ENCODE measurements at regions not wholly inside any gene's neighbourhood (a gene's known extent, or its start where the extent isn't known, plus 50 kb on each side); places are given as distances from the start of the nearest gene placed in this dataset.

DNA sequence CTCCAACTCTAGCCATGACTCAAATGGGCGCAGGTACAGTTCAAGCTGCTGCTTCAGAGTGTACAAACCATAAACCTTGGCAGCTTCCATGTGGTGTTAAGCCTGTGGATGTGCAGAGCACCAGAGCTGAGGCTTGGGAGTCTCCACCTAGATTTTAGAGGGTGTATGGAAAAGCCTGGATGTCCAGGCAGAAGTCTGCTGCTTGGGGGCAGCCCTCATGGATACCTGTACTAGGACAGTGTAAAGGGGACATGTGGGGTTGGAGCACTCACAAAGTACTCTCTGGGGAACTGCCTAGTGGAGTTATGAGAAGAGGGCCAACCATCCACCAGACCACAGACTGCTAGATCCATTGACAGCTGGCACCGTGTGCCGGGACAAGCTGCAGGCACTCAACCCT is 273.5 kb upstream of the ST8SIA4 start:
- Histone ChIP-seq H3K27ac (no peak overlapping the region), H2AFZ (no peak overlapping the region), H3K9me3 (ENCODE audit: control insufficient read depth, low read length) (no peaks in the 10 kb centered on the region), H3K27me3 (ENCODE audit: control insufficient read depth, insufficient read depth, low read length) (no peaks in the 10 kb centered on the region), H3K4me3 (ENCODE audit: low read depth, low read length) (no peak overlapping the region), H3K4me1 (no peaks in the 10 kb centered on the region), H3K4me2 (ENCODE audit: low read length) (no peak overlapping the region), H3K79me2 (no peaks in the 10 kb centered on the region), H3K9ac (no peak overlapping the region), H3K36me3 (ENCODE audit: control insufficient read depth, insufficient read depth, low read length) (no peaks in the 10 kb centered on the region)
- TF ChIP-seq, protein P1, sequence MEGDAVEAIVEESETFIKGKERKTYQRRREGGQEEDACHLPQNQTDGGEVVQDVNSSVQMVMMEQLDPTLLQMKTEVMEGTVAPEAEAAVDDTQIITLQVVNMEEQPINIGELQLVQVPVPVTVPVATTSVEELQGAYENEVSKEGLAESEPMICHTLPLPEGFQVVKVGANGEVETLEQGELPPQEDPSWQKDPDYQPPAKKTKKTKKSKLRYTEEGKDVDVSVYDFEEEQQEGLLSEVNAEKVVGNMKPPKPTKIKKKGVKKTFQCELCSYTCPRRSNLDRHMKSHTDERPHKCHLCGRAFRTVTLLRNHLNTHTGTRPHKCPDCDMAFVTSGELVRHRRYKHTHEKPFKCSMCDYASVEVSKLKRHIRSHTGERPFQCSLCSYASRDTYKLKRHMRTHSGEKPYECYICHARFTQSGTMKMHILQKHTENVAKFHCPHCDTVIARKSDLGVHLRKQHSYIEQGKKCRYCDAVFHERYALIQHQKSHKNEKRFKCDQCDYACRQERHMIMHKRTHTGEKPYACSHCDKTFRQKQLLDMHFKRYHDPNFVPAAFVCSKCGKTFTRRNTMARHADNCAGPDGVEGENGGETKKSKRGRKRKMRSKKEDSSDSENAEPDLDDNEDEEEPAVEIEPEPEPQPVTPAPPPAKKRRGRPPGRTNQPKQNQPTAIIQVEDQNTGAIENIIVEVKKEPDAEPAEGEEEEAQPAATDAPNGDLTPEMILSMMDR (IDR thresholded peaks at IDR 0.05) = no peak

DNA sequence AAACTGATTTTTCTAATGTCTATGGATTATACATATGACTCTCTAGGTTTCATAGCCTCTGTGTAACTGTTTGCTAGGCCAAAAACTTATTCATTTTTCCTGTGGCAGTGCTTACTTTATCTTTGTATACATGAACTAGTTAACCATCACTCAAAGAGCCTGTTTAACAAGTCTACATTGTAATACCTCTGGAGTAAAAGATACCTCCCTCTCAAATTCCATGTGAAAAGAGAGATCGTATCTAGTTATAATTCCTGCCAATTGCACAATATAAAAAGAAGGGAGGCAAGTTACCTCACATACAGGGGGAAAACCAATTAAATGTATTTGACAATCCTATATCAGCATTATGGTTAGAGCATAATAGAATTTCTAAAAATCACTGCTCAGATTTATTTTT is 271.9 kb upstream of the ST8SIA4 start:
- no peaks in the 10 kb centered on the region for H3K27me3 ChIP-seq (ENCODE audit: control insufficient read depth, insufficient read depth, low read length)

GRCh38 chr5:101163088-101163487 is 260.0 kb upstream of the ST8SIA4 start:
- Histone ChIP-seq H3K4me3 (ENCODE audit: low read depth, low read length) (no peak overlapping the region), H2AFZ (no peak overlapping the region), H3K27ac (no peak overlapping the region), H3K79me2 (no peaks in the 10 kb centered on the region), H3K9me3 (ENCODE audit: control insufficient read depth, low read length) (no peaks in the 10 kb centered on the region), H3K4me2 (ENCODE audit: low read length) (no peak overlapping the region), H3K27me3 (ENCODE audit: control insufficient read depth, insufficient read depth, low read length) (no peaks in the 10 kb centered on the region), H3K4me1 (no peaks in the 10 kb centered on the region), H3K36me3 (ENCODE audit: control insufficient read depth, insufficient read depth, low read length) (no peaks in the 10 kb centered on the region), H3K9ac (no peak overlapping the region)
- TF ChIP-seq, protein P1 (IDR thresholded peaks at IDR 0.05) = no peak

More for the DNA sequence above, 271.9 kb upstream of the ST8SIA4 start:
- H3K27ac ChIP-seq = no peak overlapping the region
- H3K4me2 ChIP-seq (ENCODE audit: low read length) = no peak overlapping the region
- no peaks in the 10 kb centered on the region for H3K4me1 ChIP-seq
- no peaks in the 10 kb centered on the region for H3K9me3 ChIP-seq (ENCODE audit: control insufficient read depth, low read length)
- H3K36me3 ChIP-seq (ENCODE audit: control insufficient read depth, insufficient read depth, low read length) = no peaks in the 10 kb centered on the region
- no peak overlapping the region for H3K9ac ChIP-seq
- TF ChIP-seq, protein P1 (IDR thresholded peaks at IDR 0.05) = no peak
- no peak overlapping the region for H3K4me3 ChIP-seq (ENCODE audit: low read depth, low read length)
- no peaks in the 10 kb centered on the region for H3K79me2 ChIP-seq
- H2AFZ ChIP-seq = no peak overlapping the region

DNA sequence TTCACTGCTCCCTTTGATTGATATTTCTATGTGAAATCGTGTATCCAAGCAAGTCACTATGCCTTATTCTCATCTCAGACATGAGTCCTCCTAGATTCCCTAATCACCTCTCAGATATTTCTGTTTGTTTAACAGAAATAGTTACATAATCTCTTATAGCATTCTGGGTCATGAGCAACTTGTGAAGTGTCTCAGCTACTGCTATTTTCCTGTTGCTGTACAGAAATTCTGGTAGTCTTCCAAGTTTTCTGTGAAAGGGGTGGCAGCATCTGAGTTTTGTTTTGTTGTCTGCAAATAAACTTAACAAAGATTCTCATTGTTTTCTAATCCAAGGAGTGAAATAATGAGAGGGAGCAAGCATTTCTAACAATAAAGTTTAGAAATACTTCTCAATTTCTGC is 256.9 kb upstream of the ST8SIA4 start:
- no peak overlapping the region for H3K4me2 ChIP-seq (ENCODE audit: low read length)
- H3K27ac ChIP-seq = no peak overlapping the region
- H3K4me3 ChIP-seq (ENCODE audit: low read depth, low read length) = no peak overlapping the region
- no peak overlapping the region for H2AFZ ChIP-seq
- no peaks in the 10 kb centered on the region for H3K36me3 ChIP-seq (ENCODE audit: control insufficient read depth, insufficient read depth, low read length)
- H3K9ac ChIP-seq = no peak overlapping the region
- H3K27me3 ChIP-seq (ENCODE audit: control insufficient read depth, insufficient read depth, low read length) = no peaks in the 10 kb centered on the region
- H3K79me2 ChIP-seq = no peaks in the 10 kb centered on the region
- no peaks in the 10 kb centered on the region for H3K9me3 ChIP-seq (ENCODE audit: control insufficient read depth, low read length)
- TF ChIP-seq, protein P1 (IDR thresholded peaks at IDR 0.05) = no peak
- no peaks in the 10 kb centered on the region for H3K4me1 ChIP-seq

DNA sequence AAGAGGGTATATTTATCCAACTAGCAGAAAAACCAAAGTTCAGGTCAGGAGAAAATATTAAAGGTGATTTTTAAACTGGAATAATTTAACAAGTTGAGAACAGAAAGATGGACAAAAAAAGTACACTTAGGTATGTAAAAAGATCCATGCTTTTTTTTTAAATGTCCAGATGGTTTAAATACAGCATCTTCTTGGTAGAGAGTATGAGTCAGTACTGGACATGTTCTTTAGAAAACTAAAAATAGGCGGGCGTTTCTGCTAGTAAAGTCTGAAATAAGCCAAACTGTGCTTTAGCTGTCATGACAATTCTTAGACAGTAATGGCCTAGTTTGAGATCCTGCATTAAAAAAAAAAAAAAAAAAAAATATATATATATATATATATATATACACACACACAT is 255.9 kb upstream of the ST8SIA4 start:
- Histone ChIP-seq H3K79me2 (no peaks in the 10 kb centered on the region), H3K4me3 (ENCODE audit: low read depth, low read length) (no peak overlapping the region), H2AFZ (no peak overlapping the region), H3K9me3 (ENCODE audit: control insufficient read depth, low read length) (no peaks in the 10 kb centered on the region), H3K4me2 (ENCODE audit: low read length) (no peak overlapping the region), H3K27ac (no peak overlapping the region), H3K27me3 (ENCODE audit: control insufficient read depth, insufficient read depth, low read length) (no peaks in the 10 kb centered on the region), H3K4me1 (no peaks in the 10 kb centered on the region), H3K9ac (no peak overlapping the region), H3K36me3 (ENCODE audit: control insufficient read depth, insufficient read depth, low read length) (no peaks in the 10 kb centered on the region)
- TF ChIP-seq, protein P1 (IDR thresholded peaks at IDR 0.05) = no peak
